ENCODE measurements at regions not wholly inside any gene's neighbourhood (a gene's known extent, or its start where the extent isn't known, plus 50 kb on each side); places are given as distances from the start of the nearest gene placed in this dataset.
"Not testable (repeated sequence)": the region's sequence is repeated elsewhere in the genome, so short reads cannot be mapped to it uniquely, and the experiment has no call there.

DNA sequence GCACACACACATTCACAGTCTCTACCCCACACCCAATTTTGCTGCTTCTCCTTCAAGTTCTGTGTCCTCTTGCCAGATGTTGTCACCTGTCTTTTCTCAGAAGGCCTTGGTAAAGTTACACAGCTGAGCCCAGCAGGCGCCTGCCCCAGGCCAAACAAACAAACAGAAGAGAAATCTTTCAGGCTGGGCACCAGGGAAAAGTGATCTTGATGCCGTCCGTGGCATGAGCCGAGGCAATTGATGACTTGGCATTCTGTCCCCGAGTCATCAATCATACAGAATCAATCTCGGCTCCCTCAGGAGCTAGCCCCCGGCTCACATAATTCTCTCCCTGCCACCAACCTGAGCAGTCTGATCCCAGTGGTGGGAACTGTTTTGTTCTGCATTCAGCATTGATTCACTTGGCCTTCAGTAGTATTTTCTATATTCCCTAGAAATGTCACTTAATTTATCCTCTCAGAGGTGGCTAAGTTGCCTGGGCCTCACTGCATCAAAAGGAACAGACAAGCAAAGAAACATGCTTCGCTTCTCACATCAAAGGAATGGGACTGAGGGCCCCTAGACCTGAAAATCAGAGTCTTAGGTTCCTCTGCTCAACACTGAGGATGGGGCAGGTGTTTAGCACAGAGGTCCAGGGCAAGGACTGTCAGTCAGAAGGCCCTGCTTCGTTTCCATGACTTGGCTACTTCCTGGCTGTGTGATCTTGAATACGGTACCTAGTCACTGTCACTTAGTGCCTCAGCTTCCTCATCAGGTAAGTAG is 278.8 kb upstream of the CELF4 start:
- no peak for DNase-seq (ENCODE audit: low read depth)

- no peak for DNase-seq (ENCODE audit: low read depth)
Measured at GRCh38 chr18:37838083-37838482, 272.5 kb upstream of the CELF4 start.

DNA sequence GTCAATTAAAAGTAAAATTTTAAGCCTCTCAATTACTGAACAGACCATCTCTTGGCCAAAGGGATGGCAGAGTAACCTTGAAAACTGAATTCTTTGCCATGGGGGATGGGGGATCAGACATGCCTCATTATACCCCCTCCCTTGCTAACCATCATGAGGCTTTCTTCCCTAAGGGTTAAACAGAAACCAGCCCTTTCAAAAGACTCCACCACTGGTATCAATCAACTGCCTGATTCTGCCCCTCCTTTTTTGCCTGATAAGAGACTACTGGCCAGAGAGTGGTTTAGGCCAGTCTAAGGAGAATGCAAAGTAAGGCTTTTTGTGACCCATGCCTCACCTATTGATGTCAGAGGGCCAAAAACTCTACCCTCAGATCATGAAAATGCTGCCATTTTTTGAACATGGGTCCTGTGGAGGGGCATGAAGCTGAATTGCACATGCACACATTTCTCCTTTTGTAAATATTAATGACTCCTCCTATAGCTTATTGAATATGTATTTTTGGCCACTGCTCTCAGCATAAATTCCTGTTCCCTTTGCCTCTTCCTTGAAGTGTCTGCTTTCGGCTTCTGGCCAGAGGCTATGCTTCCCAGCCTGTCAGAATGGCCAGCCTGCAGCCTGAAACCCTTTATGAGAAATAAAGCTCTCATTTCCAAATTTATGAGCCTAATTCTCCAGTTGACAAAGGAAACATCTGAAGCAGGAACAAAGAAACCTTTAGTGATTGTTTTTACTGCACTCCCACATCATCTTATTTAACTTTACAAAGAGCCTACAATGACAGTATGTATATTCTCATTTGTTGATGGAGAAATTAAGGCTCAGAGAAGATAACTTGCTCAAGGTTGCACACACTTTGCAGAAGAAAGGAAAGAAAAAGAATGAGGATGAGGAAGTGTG is 270.7 kb upstream of the CELF4 start:
- no peak for DNase-seq (ENCODE audit: low read depth)

DNA sequence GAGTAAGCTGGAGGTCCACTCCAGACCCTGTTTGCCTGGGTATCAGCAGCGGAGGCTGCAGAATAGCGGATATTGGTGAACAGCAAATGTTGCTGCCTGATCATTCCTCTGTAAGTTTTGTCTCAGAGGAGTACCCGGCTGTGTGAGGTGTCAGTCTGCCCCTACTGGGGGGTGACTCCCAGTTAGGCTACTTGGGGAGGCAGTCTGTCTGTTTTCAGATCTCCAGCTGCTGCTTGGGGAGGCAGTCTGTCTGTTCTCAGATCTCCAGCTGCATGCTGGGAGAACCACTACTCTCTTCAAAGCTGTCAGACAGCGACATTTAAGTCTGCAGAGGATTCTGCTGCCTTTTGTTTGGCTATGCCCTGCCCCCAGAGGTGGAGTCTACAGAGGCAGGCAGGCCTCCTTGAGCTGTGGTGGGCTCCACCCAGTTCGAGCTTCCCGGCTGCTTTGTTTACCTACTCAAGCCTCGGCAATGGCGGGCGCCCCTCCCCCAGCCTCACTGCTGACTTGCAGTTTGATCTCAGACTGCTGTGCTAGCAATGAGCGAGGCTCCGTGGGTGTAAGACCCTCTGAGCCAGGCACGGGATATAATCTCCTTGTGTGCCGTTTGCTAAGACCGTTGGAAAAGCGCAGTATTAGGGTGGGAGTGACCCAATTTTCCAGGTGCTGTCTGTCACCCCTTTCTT is 266.6 kb upstream of the CELF4 start:
- not testable (repeated sequence) for DNase-seq (ENCODE audit: low read depth)

GRCh38 chr18:37812961-37813360 is 247.4 kb upstream of the CELF4 start:
- no peak for DNase-seq (ENCODE audit: low read depth)

DNA sequence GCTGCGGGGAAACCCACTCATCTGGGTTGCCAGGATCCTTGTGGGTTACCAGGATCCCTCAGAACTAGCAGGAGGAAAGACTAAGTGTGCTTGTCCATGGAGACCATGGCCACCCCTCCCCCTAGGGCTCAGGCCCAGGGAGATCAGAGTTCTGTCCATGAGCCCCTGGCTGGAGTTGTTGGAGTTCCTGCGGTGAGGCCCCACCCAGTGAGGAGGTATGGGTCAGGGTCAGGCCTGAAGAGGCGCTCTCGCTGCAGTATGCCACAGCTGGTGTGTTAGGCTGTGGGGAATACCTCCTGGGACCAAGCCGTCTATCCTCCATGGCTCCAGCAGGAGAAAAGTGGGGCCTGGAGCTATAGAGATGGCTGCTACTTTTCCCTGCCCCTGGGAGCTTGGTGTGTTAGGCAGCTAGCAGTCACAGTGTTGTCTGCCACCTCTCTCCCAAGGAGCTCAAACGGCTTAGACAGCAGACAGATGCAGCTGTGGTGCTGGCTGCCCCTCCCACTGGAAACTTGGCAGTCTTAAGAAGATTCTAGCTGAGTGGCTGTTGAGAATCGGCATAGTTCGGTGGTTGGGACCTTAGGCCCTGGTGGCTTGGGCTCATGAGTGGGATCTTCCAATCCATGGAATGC is 240.3 kb upstream of the CELF4 start:
- DNase-seq (ENCODE audit: low read depth): no peak

DNA sequence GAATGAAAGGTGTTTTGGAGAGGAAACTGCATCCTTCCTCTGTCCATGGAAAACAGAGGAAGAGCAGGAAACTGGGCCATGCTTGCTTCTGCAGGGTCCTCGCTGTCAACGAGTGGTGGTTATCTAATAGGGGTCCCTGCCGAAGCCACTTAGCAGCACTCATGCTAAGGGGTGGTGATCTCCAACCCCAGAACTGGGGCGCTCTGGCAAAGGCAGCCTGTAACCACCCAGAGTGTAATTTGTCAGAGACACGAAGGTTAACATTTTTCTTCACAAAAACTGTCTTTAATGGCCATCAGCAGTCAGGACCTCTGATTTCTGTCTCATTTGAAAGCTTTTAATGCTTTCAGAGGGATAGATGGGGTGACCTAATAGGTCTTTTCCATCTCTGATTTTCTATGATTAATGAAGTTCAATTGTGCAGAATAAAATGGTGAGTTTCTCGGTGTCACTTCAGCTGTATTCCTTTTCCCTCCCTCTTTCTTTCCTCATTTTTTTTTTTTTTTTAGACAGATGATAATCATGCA is 231.3 kb upstream of the CELF4 start:
- DNase-seq (ENCODE audit: low read depth): no peak

GRCh38 chr18:37787452-37787851 is 221.9 kb upstream of the CELF4 start:
- DNase-seq (ENCODE audit: low read depth): no peak

GRCh38 chr18:37783771-37784170 is 218.2 kb upstream of the CELF4 start:
- DNase-seq (ENCODE audit: low read depth): no peak

DNA sequence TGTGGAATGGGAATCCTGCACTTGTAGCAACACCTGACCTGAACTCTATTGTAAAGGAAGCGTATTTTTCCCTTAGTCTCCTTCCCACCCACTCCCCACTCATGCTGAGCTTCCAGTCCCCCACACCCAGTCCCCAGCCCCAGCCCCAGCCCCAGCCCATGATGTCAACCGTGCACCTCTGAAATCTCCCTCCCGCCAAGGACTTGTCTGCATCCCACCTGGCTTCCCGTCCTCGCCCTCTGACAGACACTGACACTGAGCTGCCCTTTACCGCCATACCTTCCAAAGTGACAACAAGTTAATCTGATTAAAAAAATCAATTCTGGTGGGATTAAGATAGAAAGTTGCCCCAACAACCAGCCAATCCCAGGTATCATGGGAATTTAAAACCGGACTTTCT is 213.6 kb upstream of the CELF4 start:
- no peak for DNase-seq (ENCODE audit: low read depth)

DNA sequence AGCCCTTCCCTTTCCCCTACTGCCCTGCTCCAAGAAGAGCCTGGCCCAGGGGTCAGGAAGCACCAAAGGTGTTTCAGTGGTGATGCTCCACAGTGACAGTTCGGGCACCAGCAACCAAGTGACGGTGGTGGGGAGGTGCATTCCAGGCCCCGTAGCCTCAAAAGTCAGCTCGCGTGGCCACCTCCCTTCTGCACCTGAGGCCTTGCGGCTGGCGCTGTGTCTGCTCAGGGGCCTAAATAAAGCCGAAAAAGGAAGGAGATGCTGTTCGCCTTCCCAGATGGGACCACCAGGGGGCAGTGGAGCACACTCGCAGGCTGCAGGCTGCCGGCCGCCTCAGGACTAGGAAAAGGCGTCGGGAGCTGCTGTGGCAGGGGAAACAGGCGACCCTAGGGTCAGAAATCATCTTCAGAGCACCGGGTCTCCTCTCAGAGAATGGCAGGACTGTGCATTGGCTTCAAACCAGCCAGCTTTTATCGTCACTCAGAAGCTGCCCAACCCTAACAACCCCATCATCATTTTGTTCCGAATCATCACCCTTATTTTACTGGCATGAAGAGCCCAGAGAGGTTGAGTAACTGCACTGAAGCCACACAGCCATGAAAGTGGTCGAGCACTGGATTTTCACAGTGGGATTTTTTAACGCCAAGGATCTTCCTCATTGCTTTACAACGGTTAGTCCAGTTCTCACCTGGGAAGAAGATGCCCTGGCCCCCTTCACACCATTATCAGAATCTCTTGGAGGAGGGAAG is 213.0 kb upstream of the CELF4 start:
- DNase-seq (ENCODE audit: low read depth): peak; percentile 40

GRCh38 chr18:37769826-37770225 is 204.2 kb upstream of the CELF4 start:
- no peak for DNase-seq (ENCODE audit: low read depth)

DNA sequence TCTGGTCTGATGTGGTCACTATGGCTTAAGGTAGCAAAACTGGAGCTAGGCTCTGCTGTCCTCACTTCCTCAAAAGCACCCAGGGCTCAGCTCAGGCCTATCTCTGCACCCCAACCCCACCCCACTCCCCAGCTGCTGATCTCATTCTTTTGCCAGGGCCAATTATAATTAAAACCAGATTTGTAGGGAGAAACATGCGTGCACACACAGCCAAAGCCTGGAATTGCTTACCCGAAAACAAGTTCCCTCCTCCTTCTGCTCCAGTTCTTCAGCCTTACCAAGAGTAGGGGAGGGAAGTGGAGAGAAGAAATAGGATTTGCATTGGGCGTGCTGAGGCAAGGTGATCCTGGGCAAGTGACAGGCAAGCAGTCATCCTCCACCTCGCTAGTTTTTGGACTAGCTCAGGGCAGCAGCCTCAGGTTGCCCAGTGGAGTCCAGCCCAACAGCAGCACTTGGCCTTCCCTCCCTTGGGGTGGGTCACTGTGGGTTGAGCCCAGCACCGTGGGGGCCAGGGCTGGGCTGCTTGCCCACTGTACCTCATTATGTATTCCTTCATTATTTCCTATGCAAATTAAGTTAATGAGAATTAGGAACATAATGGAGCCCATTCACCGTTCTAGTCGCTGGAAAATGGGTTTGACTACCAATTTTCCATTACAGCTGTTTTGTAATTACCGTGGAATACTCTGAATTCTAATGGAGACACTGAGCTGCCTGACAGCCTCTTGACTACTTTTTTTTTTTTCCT is 199.1 kb upstream of the CELF4 start:
- DNase-seq (ENCODE audit: low read depth): no peak

- DNase-seq (ENCODE audit: low read depth): no peak
Measured at GRCh38 chr18:37762076-37762621, 196.6 kb upstream of the CELF4 start.

GRCh38 chr18:37754141-37754540 is 188.5 kb upstream of the CELF4 start:
- no peak for DNase-seq (ENCODE audit: low read depth)

DNA sequence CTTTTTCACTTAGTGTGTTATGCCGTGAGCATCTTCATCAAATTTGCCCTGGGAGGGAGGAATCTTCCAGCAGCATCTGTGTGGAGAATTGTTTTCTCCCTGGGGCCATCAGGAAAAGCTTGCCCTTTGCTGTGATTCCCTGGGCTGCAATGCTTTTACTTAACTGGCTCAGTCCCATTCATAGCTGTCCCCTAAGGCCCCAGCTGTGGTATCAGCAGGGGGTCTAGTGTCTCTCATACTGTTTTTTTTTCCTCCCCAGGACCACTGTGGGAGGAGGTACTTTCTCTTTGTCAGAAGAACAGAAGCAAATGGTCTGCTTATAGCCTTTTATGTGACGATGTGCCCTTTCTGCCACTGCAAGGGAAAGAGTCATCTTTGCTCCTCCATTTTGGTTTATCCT is 176.8 kb upstream of the CELF4 start:
- no peak for DNase-seq (ENCODE audit: low read depth)

DNA sequence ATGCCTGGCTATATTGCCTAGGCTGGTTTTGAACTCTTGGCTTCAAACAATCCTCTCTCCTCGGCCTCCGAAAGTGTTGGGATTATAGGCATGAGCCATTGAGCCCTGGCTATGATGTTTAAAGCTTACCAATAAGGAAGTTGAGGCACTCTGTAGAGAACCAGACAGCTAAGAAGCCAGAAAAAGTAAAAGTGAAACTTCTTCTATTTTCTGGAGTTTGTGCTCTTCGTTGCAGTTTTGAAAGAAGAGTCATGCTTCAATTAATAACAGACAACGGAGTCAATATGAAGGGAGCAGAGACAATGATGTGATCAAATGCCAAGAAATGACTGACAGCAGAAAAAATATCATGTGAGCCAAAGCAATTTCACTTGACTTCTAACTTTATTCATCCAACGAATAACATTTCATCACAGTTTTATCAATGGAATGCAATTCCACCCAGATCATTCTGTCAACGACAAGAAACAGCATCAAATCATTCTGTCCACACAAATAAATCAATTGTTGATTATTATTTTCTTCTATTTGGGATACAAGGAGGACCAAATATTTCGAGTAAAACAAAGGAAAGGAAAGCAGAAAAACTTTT is 175.5 kb upstream of the CELF4 start:
- DNase-seq (ENCODE audit: low read depth): no peak

DNA sequence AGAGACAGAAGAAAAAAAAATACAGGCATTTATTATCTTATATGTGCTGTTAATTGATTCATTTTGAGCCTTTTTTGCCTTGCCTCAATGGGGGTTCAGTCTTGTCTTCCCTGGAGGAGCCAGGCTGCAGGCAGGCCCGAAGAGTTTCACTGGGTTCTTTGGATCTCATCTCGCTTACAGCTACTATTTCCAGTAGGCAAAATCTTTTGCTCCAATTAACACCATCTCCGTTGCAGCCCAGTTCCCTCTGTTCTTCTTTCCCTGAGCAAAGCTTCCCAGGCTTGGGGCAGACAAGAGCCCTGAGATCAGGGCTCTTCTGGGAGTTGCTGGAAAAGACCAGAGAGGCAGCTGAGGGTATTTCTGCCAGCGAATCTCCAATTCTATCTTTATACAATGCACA is 168.8 kb upstream of the CELF4 start:
- DNase-seq (ENCODE audit: low read depth): no peak

GRCh38 chr18:37729716-37730115 is 164.1 kb upstream of the CELF4 start:
- DNase-seq (ENCODE audit: low read depth): no peak

- no peak for DNase-seq (ENCODE audit: low read depth)
Measured at GRCh38 chr18:37724206-37724605, 158.6 kb upstream of the CELF4 start.
